RWPE2 (cell line): ENCODE measurements at regions not wholly inside any gene's neighbourhood (a gene's known extent, or its start where the extent isn't known, plus 50 kb on each side); places are given as distances from the start of the nearest gene placed in this dataset.
A peak's percentile ranks its signal among the peaks of the same experiment; 100 is the strongest.
"Not testable (repeated sequence)": the region's sequence is repeated elsewhere in the genome, so short reads cannot be mapped to it uniquely, and the experiment has no call there.

Source experiments
- ATAC-seq: fragments of 200-7000 bp; cut with Tn5 transposase; 3 replicates; pipeline ENCODE4 v1.9.1; 2021; ENCODE audit warnings: low read depth
- DNase-seq: peaks from one replicate; pipeline ENCODE4 v3.0.0-alpha.2; 2020; ENCODE audit warnings: low spot score
- H3K27ac ChIP-seq: fragments of 450-650 bp; 2 replicates; pipeline ENCODE4 v1.5.1; 2017; ENCODE audit warnings: mild to moderate bottlenecking; ENCODE audit not compliant: poor library complexity, severe bottlenecking
- H3K27me3 ChIP-seq: fragments of 250-450 bp; sonication (Bioruptor Pico); 2 replicates; pipeline ENCODE4 v1.5.1; 2021; ENCODE audit warnings: mild to moderate bottlenecking, moderate library complexity; ENCODE audit not compliant: insufficient read depth, poor library complexity, severe bottlenecking
- H3K36me3 ChIP-seq: fragments of 250-450 bp; sonication (Bioruptor Pico); 2 replicates; pipeline ENCODE4 v1.5.1; 2020; ENCODE audit warnings: low read depth, mild to moderate bottlenecking, moderate library complexity
- H3K4me1 ChIP-seq: fragments of 250-450 bp; sonication (Bioruptor Pico); 2 replicates; pipeline ENCODE4 v1.5.1; 2021; ENCODE audit warnings: mild to moderate bottlenecking, moderate library complexity; ENCODE audit not compliant: insufficient read depth, poor library complexity, severe bottlenecking
- H3K4me3 ChIP-seq: fragments of 250-450 bp; sonication (Bioruptor Pico); 2 replicates; pipeline ENCODE4 v1.5.1; 2021; ENCODE audit warnings: mild to moderate bottlenecking, moderate library complexity; ENCODE audit not compliant: severe bottlenecking
- H3K9me3 ChIP-seq: fragments of 250-450 bp; sonication (Bioruptor Pico); 2 replicates; pipeline ENCODE4 v1.5.1; 2021; ENCODE audit warnings: mild to moderate bottlenecking, moderate library complexity; ENCODE audit not compliant: severe bottlenecking
- TF ChIP-seq, protein P1 (sequence below): fragments of 450-650 bp; IDR thresholded peaks from one replicate; pipeline ENCODE4 v1.5.1; 2017; ENCODE audit warnings: mild to moderate bottlenecking, moderate library complexity; ENCODE audit not compliant: poor library complexity, severe bottlenecking

DNA sequence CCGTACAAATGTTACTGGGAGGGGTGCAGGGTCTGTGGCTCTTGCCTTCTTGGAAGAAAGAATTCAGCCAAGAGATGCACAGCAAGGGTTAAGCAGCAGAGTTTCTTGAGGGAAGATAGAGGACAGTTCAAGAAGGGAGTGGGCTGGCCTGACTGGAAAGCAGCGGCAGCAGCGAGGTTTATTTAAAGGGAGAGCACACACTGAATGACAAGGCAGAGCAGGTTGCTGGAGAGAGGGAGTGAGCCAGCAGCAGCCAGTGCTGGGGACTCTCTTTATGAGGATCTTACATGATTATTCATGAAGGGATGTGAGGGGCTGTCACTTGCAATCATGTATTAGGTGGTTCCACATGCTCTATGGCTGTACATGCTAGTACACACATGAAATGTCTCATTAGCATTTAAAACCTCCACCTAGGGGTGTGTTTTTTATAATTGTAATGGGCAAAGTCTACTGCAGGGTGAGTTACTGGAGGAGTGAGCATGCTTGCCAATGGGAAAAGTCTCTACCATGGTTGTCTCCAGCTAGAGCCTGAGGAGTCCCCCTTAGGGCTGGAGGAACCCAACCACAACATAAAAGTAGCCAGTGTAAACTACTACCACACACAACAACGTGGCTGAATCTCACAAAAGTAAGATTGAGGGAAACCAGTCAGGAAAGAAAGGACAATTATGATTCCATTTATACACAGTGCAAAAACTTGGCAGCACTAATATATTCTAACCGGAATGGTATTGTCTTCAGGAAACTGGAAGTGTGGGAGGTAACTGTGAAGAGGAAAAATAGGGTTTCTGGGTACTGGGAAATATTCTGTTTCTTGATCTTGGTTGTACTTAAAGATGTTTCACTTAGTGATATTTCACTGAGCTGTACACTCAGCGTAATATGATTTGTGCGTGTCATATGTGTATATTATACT, 87.6 kb upstream of the FAM110C start:
- Histone ChIP-seq H3K9me3 (no peaks in the 10 kb centered on the region), H3K4me1 (no peaks in the 10 kb centered on the region), H3K36me3 (no peaks in the 10 kb centered on the region; the same call in 1 of the 2 replicates), H3K27me3 (no peaks in the 10 kb centered on the region), H3K4me3 (no peak overlapping the region), H3K27ac (no peak overlapping the region)
- DNase-seq = no peak
- ATAC-seq = no peak
- TF ChIP-seq, protein P1, sequence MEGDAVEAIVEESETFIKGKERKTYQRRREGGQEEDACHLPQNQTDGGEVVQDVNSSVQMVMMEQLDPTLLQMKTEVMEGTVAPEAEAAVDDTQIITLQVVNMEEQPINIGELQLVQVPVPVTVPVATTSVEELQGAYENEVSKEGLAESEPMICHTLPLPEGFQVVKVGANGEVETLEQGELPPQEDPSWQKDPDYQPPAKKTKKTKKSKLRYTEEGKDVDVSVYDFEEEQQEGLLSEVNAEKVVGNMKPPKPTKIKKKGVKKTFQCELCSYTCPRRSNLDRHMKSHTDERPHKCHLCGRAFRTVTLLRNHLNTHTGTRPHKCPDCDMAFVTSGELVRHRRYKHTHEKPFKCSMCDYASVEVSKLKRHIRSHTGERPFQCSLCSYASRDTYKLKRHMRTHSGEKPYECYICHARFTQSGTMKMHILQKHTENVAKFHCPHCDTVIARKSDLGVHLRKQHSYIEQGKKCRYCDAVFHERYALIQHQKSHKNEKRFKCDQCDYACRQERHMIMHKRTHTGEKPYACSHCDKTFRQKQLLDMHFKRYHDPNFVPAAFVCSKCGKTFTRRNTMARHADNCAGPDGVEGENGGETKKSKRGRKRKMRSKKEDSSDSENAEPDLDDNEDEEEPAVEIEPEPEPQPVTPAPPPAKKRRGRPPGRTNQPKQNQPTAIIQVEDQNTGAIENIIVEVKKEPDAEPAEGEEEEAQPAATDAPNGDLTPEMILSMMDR = no peak

DNA sequence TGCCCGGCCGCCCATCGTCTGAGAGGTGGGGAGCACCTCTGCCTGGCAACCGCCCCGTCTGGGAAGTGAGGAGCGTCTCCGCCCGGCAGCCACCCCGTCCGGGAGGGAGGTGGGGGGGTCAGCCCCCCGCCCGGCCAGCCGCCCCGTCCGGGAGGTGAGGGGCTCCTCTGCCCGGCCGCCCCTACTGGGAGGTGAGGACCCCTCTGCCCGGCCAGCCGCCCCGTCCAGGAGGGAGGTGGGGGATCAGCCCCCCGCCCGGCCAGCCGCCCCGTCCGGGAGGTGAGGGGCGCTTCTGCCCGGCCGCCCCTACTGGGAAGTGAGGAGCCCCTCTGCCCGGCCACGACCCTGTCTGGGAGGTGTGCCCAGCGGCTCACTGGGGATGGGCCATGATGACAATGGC, 80.5 kb upstream of the FAM110C start:
- not testable (repeated sequence) for DNase-seq, H3K4me3 ChIP-seq, H3K36me3 ChIP-seq, H3K9me3 ChIP-seq, H3K27ac ChIP-seq, H3K4me1 ChIP-seq, ATAC-seq, H3K27me3 ChIP-seq

DNA sequence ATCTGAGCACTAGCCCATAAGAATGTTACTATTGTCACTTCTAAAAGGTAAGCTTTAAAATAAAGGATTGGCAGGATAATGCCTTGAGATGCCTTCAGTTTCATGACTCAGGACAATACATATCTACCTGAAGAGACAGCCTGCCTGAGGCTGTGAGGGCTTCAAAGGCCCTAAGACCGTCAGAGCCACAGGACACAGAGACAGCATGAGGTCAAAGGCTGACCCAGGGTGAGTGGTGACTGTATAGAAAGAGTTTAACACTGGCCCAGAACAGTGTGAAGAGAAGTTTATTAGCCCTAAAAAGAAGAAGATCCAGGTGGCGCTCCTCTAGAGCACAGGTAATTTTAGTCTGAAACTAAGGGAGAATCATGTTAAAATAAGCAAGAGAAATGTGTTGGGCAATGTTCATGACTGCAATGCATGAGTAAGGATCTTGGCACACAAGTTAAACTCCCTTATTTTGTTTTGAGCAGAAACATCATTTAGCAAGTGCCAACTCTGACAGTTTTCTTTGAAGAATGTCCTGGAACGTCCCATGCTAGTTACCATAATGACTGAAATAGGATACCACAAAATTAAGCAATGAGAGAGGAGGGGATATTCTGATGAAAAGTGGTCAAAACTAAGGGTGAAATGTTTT, 78.1 kb upstream of the FAM110C start:
- peak; percentile 60 for ATAC-seq
- H3K27me3 ChIP-seq = no peaks in the 10 kb centered on the region
- TF ChIP-seq, protein P1 = no peak

DNA sequence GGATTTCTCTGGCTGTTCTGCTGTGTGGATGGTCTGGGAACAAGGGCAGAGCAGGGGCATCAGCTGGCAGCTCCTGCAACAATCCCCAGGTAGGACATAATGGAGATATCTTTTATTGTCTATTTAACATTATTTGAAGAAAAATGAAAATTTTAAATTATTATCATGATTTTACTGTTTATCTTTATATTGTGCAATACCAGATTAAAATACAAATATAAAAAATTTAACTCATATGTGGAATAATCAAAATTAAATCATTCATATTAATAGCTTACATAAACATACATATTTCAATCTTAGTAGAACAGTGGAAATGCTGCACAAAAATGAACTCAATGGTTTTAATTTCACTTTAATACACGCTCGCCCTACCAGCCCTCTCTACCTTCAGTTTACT, 70.6 kb upstream of the FAM110C start:
- DNase-seq (no peak), ATAC-seq (no peak)
- Histone ChIP-seq H3K27me3 (no peaks in the 10 kb centered on the region), H3K27ac (no peak overlapping the region), H3K4me3 (no peak overlapping the region), H3K4me1 (no peaks in the 10 kb centered on the region), H3K36me3 (no peaks in the 10 kb centered on the region), H3K9me3 (no peaks in the 10 kb centered on the region)
- TF ChIP-seq, protein P1 = no peak

More for the DNA sequence above, 78.1 kb upstream of the FAM110C start:
- H3K4me1 ChIP-seq = no peaks in the 10 kb centered on the region
- H3K4me3 ChIP-seq = no peak overlapping the region
- H3K9me3 ChIP-seq = no peaks in the 10 kb centered on the region
- no peak overlapping the region for H3K27ac ChIP-seq
- H3K36me3 ChIP-seq = no peaks in the 10 kb centered on the region
- DNase-seq = no peak

DNA sequence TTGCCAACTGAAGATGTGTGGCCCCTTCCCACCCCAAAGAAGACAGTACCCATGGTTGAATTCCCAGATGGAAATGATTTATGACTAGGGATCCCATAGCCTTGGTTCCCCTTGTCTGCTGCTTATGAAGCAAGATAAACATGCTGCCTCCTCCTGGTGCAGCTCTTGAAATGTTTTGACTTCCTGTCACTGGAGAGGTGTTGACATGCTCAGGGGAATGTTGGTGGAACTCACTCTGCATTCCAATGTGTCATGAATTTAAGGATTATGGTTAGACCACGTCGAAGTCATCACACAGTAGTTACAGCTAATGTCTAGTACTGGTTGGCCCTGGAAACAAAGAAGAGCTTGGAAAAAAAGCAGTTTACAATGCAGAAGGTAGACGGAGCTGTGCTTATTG, 69.0 kb upstream of the FAM110C start:
- no peaks in the 10 kb centered on the region for H3K27me3 ChIP-seq
- ATAC-seq (peak; percentile 64), DNase-seq (no peak)
- no peaks in the 10 kb centered on the region for H3K4me1 ChIP-seq
- no peak overlapping the region for H3K4me3 ChIP-seq
- H3K9me3 ChIP-seq = no peaks in the 10 kb centered on the region
- TF ChIP-seq, protein P1 = no peak
- H3K27ac ChIP-seq = no peak overlapping the region
- no peaks in the 10 kb centered on the region for H3K36me3 ChIP-seq
